Inflammatory macrophage (primary cell): ENCODE measurements at regions not wholly inside any gene's neighbourhood (a gene's known extent, or its start where the extent isn't known, plus 50 kb on each side); places are given as distances from the start of the nearest gene placed in this dataset.

Experiments used
- DNase-seq, 2 donors: peaks; one replicate each; pipeline ENCODE4 v3.0.0-alpha.2; 2020 to 2022

- DNase-seq: no peak
These were observed 930.8 kb downstream of the BCL11B start for GRCh38 chr14:98341211-98341610.

GRCh38 chr14:98345161-98345560, 926.8 kb downstream of the BCL11B start:
- DNase-seq: no peak

DNA sequence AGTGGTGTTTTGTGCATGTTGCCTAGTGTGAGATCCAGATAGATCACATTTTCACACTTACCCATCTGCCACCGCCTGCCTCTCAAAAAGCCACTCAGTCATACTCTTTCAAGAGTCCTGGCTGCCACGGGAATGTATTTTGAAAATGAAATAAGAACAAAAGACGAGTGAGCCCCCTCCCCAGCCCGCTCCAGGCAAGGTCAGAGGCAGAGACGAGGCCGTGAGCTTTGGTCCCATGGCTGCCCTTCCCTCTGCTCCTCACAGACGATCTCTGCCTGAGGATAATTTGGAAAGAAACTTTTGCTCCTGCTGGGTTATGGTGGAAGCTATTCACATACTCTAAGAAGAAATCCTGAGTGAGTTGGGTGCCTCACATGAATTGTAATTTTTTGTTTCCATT, 924.3 kb downstream of the BCL11B start:
- DNase-seq: no peak

GRCh38 chr14:98348505-98348904, 923.5 kb downstream of the BCL11B start:
- DNase-seq: no peak

DNA sequence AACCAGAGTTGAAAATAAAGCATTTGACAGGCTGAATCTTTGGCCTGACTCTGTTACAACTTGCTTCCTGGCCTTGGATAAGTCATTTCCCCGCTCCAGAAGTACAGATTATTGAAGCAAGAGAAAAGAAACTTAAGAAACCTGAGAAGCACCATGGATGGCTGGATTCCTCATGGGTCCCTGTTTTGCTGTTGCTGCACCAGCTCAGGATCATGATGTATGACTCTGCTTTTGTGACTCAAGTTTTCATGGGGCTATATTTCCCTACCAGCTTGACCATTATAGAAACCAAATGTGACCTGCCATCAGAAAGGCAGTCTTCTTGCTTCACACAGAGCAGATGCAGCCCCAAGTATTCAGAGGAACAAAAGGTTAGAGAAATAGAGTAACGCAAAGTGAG, 921.8 kb downstream of the BCL11B start:
- no peak for DNase-seq

- DNase-seq: no peak
These were observed 907.0 kb downstream of the BCL11B start for GRCh38 chr14:98364961-98365360.

- DNase-seq: no peak
These were observed 905.6 kb downstream of the BCL11B start for GRCh38 chr14:98366429-98366828.

- DNase-seq: no peak
These were observed 903.8 kb downstream of the BCL11B start for GRCh38 chr14:98368221-98368620.

GRCh38 chr14:98368916-98369315, 903.1 kb downstream of the BCL11B start:
- no peak for DNase-seq

DNA sequence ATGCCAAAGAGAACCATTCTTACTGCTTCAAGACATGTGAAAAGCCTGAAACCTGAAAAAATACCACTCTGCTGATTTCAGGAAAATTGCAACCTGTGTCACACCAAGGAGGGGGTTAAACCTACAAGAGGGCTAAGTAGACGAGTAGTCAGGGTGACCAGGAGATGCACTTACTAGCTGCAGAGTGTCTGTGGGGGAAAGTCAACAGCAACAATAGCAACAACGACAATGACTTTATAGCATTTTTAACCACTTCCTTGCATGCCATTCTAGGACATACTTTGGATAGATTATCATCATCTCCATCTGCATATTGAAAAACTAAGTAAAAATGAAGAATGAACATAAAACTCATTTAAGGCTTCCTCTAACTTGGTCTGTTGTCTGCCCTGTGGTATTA, 902.7 kb downstream of the BCL11B start:
- no peak for DNase-seq

DNA sequence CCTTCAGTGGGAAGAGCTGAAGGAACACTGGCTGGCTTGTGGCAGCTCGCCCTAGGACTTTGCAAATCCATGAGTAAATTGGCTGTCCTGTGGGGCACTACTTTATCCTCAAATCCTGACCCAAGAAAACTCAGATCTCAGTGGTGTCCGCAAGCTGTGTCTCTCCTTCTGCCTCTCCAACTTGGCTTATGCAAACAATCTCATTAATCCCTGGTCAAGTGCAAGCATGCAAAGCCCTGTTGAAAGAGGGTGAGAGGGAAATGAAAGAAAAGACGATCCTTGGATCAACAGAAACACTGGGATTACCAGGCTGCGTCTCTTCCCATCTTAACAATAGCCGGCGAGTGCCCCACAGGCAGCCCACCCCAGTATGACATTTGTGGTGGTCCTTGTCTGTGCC, 901.6 kb downstream of the BCL11B start:
- no peak for DNase-seq

GRCh38 chr14:98371141-98371540, 900.9 kb downstream of the BCL11B start:
- no peak for DNase-seq

DNA sequence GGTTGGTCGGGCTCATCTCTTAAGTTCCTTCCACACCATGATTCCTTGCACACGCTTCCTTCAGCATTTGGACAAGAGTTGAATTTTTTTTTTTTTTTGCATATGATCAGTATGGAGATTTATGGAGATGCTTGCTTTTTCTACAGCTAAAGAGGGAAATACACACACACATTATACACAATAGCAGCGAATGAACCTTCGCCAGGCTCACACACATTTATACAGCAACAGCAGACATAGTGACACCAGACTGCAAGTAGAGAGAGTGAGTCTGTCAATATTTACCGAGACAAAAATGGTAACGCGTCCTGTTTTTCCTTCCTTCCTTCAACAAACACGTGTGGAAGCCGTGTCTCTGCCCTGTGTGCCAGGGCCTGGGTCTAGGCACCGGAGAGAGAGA, 897.9 kb downstream of the BCL11B start:
- DNase-seq: no peak

DNA sequence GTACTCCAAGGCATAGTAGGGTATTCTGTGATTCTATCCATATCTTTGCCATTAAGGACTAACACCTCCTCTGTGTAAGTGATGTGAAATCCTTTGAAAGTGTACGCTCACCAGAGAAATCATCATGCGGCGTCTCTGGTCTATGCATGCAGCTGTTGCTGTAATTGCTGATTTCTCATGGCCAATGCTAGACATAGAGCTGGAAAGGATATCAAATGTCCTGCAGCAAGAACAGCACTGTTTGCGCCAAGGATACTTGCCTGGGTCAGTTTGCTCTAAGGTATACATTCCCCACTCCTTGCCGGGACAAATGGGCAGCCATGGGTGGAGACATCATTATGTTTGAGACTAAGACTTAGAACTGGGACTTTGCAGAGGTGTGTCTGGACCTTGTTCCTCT, 896.4 kb downstream of the BCL11B start:
- DNase-seq: no peak

DNA sequence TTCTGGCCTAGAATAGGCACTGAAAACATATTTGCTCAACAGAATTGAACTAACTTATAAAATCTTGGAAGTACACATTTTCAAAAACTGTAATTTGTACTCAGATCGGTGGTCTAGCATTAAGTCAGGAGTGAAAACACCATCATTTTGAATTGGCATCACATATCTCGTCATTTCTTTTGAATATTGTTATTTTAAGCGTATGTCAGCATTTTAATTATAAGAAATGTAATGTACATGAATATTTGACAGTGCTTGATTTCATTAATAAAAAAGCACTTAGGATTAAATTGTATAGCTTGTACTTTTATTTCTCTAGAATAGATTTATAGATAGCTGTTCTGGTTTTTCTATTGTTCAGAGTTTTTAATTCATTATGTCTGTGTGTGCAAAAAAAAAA, 892.2 kb downstream of the BCL11B start:
- DNase-seq: no peak

DNA sequence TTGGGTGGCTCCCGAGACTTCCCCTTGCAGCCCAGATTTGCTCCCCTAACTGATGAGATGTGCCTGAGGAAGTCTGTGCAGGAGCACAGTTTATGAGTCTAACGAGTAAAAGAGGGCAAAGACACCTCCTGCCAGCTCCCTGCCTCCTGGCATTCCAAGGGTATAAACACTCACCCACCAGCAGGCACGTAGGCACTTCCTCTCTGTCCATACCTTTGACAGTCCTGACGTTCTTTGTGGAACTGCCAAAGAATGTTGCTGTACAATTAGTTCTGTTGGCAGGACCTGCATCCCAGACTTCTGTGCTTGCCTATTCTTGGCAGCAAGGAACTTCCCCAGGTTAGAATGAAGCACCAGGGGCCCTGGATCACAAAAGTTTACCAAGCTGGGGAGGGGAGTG, 889.3 kb downstream of the BCL11B start:
- DNase-seq: no peak

GRCh38 chr14:98385851-98386250, 886.1 kb downstream of the BCL11B start:
- no peak for DNase-seq

DNA sequence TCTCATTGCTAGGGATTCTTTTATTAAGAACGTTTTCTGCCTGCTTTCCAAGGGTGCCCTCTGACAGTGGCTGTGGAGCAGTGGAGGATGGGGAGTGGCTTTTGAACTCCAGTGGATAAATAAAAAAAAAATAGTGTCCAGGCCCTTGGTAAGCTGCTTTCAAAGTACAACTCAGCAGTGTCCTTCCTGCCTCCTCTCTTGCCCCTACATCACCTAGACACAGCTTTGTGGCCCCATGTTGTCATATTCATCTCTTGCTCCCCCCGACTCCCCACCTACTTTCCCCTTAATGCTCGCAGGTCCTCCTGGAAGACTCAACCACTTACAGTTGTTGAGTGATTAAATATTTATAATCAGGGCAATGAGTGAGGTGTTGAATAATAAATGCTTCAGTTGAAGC, 880.9 kb downstream of the BCL11B start:
- no peak for DNase-seq

DNA sequence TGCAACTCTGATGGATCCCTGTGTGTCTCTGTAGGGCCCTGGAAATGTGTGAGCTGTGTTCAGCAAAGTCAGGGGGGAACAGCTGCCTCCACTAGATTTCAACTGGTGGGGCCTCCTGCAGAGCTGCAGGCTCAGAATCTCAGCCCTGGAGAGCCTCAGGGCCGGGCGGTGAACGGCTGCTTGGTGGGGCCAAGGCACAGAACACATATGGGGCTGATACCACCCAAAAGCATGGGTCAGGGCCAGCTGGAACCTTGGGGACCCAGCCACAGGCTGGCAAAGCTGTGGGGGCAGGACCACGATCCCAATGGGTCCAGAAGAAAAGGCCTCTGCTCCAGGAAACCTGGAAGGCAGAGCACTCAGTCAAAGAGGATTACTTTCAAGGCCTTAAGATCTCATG, 878.5 kb downstream of the BCL11B start:
- DNase-seq: no peak

GRCh38 chr14:98404811-98405210, 867.2 kb downstream of the BCL11B start:
- DNase-seq: no peak

DNA sequence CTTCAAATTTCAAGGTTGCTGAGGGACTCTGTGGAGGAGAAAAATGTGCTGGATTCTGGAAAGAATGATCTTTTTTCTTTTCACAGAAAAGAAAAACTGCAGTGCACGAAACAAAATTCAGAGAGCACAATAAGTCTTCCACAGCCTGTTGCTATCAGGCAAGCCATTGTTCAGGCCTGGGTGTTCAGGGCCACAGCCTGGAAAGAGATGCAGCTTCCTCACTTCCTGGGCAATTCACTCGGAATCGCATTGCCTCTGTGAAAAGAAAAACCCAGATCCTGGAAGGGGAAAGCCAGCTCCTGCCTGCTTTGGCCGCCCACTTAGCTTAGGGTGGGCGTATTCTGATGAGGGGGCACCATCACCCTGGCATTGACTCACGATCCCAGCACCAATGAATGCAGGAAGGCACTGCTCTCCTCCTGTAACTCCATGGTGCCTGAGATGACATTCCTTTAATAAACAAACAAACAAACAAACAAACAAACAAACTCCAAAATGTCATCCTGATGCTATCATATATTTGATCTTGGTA, 863.9 kb downstream of the BCL11B start:
- DNase-seq: no peak

GRCh38 chr14:98408713-98409112, 863.3 kb downstream of the BCL11B start:
- DNase-seq: no peak

GRCh38 chr14:98411154-98411553, 860.8 kb downstream of the BCL11B start:
- DNase-seq: no peak

- no peak for DNase-seq
These were observed 859.6 kb downstream of the BCL11B start for GRCh38 chr14:98412431-98412830.

DNA sequence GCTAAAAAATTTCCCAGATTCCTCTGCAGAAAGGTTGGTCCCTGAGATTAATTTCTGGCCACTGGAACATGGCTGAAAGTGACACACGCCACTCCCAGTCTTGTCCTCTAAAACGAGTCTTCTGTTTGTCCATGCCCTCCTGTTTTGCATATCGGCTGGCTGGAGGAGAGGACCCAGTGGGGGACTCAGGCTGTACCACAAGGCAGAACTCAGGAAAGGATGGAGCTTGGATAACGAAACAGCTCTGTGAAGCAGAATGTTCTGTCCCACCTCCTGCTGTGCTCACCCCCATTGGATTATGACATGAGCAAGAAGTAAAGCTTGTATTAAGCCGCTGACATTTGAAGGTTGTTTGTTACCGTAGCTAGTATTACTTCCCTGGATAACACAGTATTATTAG, 856.2 kb downstream of the BCL11B start:
- no peak for DNase-seq

GRCh38 chr14:98417001-98417400, 855.0 kb downstream of the BCL11B start:
- no peak for DNase-seq
